Fibroblast of pulmonary artery (primary cell): ENCODE measurements at regions not wholly inside any gene's neighbourhood (a gene's known extent, or its start where the extent isn't known, plus 50 kb on each side); places are given as distances from the start of the nearest gene placed in this dataset.

ENCODE experiments used
- DNase-seq: peaks from one replicate; pipeline ENCODE4 v3.0.0-alpha.2; 2010; ENCODE audit warnings: low read depth
- H3K4me3 ChIP-seq: replicated peaks from 2 replicates; pipeline ENCODE4 v1.5.1; 2011; ENCODE audit warnings: low read depth, mild to moderate bottlenecking, control low read depth, low read length, moderate library complexity
- TF ChIP-seq, protein P1 (sequence below): IDR thresholded peaks from 2 replicates; pipeline ENCODE4 v1.5.1; 2011; ENCODE audit warnings: mild to moderate bottlenecking, control low read depth, low read length, inconsistent platforms; ENCODE audit errors: missing control alignments

DNA sequence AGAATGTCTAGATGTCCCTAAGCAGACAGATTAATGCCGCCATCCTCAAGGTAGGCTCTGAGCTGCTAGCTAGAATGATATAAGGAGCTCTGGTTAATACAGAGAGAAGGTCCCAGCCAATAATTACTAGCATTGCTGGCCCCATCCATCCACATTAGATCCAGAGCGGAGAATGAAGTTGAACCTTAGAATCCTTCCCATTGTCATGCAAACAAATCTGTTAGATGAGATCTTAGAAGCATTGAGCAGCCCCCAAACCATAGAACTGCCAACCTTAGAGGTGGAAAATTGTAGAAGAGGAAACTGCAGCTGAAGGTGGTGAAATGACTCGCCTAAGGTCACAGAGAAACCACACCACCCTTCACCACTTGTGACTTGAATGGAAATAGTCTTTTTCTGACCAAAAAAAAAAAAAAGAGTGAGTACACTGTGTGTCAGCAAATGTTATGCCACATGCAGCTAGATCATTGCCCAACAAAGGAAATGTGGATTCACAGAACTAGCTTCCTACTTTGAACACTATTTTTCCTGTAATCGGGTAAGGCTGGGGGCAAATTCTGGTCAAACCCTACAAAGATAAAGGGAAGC, 162.1 kb downstream of the SMIM20 start:
- peak; percentile 57 for DNase-seq
- TF ChIP-seq, protein P1, sequence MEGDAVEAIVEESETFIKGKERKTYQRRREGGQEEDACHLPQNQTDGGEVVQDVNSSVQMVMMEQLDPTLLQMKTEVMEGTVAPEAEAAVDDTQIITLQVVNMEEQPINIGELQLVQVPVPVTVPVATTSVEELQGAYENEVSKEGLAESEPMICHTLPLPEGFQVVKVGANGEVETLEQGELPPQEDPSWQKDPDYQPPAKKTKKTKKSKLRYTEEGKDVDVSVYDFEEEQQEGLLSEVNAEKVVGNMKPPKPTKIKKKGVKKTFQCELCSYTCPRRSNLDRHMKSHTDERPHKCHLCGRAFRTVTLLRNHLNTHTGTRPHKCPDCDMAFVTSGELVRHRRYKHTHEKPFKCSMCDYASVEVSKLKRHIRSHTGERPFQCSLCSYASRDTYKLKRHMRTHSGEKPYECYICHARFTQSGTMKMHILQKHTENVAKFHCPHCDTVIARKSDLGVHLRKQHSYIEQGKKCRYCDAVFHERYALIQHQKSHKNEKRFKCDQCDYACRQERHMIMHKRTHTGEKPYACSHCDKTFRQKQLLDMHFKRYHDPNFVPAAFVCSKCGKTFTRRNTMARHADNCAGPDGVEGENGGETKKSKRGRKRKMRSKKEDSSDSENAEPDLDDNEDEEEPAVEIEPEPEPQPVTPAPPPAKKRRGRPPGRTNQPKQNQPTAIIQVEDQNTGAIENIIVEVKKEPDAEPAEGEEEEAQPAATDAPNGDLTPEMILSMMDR, result no peak
- no peak overlapping the region for H3K4me3 ChIP-seq

DNA sequence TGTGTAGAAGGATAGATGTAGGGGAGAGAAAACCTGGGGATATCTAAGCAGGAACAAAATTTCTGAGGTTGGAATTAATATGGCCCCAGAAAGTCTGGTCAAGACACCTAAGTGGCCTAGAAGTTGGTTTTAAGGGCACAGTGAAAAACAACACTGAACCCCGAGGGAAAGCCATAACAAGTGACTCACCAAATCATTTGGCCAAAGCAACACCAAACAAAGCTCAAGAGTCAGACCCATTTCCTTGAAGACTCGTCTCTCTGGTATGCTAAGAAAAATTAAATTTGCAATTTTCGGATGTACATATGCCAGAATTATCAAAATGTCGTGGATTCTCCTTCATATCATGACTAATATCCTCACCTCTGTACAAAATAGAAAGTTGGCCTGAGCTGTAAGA, 162.9 kb downstream of the SMIM20 start:
- DNase-seq, result no peak
- TF ChIP-seq, protein P1, result no peak
- no peak overlapping the region for H3K4me3 ChIP-seq

DNA sequence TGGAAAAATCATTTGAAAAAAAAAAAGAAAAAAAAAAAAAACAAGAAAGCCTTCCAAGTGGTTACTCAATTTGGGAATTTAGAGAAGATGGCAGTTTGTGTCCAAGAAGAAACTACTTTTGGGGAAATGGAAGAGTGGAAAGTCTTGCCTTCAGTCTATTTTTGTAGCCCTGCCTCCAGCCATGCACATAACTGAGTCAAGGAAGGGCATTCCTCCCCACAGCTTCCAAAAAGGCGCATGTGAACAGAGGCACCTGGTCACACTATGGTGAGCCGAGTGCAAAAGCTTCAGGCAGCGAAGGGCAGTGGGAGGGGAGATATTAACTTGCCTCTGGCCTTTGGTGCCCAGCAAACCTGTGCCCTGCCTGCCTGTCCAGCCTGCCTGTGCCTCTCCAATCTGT, 163.7 kb downstream of the SMIM20 start:
- no peak for DNase-seq
- TF ChIP-seq, protein P1, result no peak
- H3K4me3 ChIP-seq, result no peak overlapping the region

DNA sequence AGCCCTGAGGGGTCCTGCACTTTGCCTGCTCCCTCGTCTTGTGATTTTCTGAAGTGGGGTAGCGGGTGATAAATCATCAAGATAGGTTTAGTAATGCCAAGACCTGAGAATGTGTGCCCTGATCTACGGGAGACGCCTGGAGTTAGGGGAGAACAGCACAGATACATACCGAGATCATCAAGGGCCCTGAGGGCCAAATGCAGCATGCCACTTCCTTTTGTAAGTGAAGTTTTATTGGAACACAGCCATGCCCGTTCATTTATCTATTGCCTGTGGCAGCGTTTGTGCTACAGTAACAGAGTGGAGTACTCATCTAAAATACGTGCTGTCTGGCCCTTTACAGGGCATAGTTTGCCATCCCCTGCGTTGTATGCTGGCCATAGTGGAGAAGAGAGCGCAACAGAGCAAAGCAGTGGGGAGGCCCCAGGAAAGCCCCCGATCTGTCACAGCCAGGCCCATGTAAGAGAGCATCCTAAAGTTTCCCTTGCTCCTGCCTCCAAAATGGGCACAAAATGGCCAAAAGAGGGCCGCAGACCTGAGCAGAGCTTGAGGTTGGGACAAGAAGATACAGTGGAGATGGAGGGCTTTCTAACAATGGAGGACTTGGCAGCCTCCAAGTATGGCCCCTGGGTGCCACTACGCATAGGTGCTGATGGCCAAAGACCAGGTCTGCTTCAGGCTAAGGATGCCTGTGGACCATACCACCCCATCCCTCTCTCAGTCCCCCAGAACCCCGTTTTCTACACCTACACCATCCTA, 167.0 kb downstream of the SMIM20 start:
- TF ChIP-seq, protein P1, result no peak
- DNase-seq, result no peak

DNA sequence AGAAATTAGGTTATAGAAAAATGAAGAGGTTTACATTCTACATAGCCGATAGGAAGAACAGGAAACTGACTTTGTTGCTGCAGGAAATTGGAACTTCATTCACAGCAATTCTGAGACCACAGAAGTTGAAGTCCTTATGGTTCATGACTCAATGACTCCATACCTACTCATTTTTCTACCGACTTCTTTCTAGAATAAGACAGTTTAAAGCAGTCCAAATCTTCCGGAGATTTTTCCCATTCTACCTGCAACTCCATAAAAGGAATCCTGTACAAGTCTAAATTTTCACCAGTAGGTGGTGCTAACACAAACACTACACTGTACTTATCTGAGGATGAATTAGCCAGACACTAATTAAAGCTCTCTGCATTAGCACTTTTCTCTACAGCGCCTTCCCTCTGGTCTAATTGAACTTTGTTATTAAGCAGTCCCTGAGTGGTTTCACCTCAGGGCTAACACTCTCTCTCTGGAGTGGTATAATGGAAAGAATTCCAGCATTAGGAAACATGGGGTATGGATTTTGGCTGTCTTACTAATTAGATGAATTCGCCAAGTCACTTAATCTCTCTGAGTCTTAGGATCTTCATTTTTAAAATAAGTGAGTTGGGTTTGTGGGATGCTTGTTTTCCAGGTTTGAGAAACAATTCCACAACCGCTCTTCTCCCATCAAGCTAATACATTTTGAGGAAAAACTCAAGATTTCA, 167.9 kb downstream of the SMIM20 start:
- H3K4me3 ChIP-seq, result no peak overlapping the region
- peak; percentile 63 for DNase-seq
- TF ChIP-seq, protein P1, result peak; percentile 69

More for the DNA sequence above, 167.0 kb downstream of the SMIM20 start:
- H3K4me3 ChIP-seq, result no peak overlapping the region

DNA sequence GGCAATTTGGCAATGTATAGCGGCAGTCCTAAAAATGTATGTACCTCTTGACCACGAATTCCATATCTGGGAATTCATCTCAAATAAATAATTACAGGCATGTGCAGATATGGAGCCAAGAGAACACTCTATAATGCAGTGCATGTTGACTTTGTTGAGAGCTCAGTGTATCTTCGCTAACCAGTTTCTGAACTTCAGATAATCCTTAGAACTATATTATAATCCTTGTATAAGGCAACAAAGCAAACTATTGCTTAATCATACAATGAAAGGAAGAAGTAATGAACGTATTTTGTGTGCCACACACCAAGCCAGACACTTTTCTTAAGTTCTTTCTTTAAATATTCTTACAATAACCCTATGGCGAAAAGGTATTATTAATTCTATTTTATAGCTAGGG, 168.5 kb downstream of the SMIM20 start:
- DNase-seq, result no peak
- no peak overlapping the region for H3K4me3 ChIP-seq
- TF ChIP-seq, protein P1, result no peak
